Ovary (tissue), 3 donors: ENCODE measurements at regions not wholly inside any gene's neighbourhood (a gene's known extent, or its start where the extent isn't known, plus 50 kb on each side); places are given as distances from the start of the nearest gene placed in this dataset.

Experiments used
- CTCF ChIP-seq, 3 donors: fragments of 450-650 bp in 2 of 3; fragments of 200-600 bp in 1 of 3; IDR thresholded peaks; one replicate each; pipeline versions ENCODE4 v1.5.1 to v1.8.0; 2016 to 2022; ENCODE audit warnings: antibody characterized with exemption in 3 of 3, mild to moderate bottlenecking in 1 of 3
- EP300 ChIP-seq: sonication (generic); formaldehyde crosslinking; IDR thresholded peaks from one replicate; pipeline ENCODE4 v1.6.1; 2017; ENCODE audit warnings: antibody characterized with exemption
- POLR2A ChIP-seq: fragments of 450-650 bp; IDR thresholded peaks from one replicate; pipeline ENCODE4 v1.6.1; 2017; ENCODE audit warnings: antibody characterized with exemption, mild to moderate bottlenecking, moderate library complexity
- donor health status: DM: no; HTN: no; CAD: no.

- no peak for TF ChIP-seq CTCF (IDR thresholded peaks at IDR 0.05)
- no peak for TF ChIP-seq POLR2A
- no peak for TF ChIP-seq EP300
These were observed 72.0 kb upstream of the MARCHF10 start for GRCh38 chr17:62880120-62880519.
